ENCODE measurements at regions not wholly inside any gene's neighbourhood (a gene's known extent, or its start where the extent isn't known, plus 50 kb on each side); places are given as distances from the start of the nearest gene placed in this dataset.

DNA sequence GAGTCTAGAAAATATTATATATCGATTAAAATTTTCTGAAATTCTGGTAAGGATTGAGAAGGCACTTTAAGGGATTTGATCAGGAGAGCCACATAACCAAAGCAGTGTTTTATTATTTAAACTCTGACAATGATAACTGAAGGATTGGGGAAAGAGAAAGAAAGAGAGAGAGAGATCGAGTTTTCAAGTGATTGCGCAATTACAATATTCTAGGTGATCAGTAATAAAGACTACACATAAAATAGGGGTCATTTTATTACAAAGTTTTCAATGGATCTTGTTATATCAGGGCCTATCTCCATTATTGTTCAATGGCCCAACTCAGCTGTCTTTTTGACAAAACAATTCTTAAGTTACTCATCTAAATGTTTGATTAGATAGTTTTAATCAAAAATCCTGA lies 541.5 kb upstream of the ZWINT start:
- intact Hi-C loops (cut with DNase I; ENCODE audit: low total_unique reads): no loop called here
- no peak overlapping the region for H3K4me3 ChIP-seq

DNA sequence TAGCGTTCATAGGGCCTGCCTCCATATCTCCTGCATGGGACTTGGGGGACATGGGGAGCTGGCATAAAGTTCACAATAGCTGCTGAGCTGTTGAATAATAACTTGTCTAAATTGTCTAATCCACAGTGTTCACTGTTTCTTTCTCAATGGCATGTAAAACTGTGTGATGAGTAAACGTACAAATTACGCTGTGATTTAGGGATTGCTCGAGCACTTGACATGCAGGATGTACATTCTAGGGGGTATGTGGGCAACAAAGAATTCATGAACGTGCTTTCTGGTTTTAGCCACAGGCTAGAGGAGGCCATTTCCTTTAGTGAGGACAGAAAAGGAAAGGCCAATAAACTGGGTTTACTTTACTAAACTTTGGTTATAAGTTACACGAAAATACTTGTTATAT lies 534.2 kb upstream of the ZWINT start:
- Histone ChIP-seq H3K9me3 (no peaks in the 10 kb centered on the region), H3K36me3 (no peaks in the 10 kb centered on the region), H3K4me3 (no peak overlapping the region), H3K27me3 (no peaks in the 10 kb centered on the region), H3K27ac (no peak overlapping the region), H3K4me1 (no peaks in the 10 kb centered on the region)
- no peak for DNase-seq
- intact Hi-C loops (cut with DNase I; ENCODE audit: low total_unique reads): no loop called here
- TF ChIP-seq, protein P1, sequence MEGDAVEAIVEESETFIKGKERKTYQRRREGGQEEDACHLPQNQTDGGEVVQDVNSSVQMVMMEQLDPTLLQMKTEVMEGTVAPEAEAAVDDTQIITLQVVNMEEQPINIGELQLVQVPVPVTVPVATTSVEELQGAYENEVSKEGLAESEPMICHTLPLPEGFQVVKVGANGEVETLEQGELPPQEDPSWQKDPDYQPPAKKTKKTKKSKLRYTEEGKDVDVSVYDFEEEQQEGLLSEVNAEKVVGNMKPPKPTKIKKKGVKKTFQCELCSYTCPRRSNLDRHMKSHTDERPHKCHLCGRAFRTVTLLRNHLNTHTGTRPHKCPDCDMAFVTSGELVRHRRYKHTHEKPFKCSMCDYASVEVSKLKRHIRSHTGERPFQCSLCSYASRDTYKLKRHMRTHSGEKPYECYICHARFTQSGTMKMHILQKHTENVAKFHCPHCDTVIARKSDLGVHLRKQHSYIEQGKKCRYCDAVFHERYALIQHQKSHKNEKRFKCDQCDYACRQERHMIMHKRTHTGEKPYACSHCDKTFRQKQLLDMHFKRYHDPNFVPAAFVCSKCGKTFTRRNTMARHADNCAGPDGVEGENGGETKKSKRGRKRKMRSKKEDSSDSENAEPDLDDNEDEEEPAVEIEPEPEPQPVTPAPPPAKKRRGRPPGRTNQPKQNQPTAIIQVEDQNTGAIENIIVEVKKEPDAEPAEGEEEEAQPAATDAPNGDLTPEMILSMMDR (IDR thresholded peaks at IDR 0.05): no peak

More for the DNA sequence above, 541.5 kb upstream of the ZWINT start:
- TF ChIP-seq, protein P1 (IDR thresholded peaks at IDR 0.05): no peak
- H3K27ac ChIP-seq: no peak overlapping the region
- DNase-seq: no peak
- H3K36me3 ChIP-seq: no peaks in the 10 kb centered on the region
- no peaks in the 10 kb centered on the region for H3K27me3 ChIP-seq
- no peaks in the 10 kb centered on the region for H3K4me1 ChIP-seq
- H3K9me3 ChIP-seq: no peaks in the 10 kb centered on the region

DNA sequence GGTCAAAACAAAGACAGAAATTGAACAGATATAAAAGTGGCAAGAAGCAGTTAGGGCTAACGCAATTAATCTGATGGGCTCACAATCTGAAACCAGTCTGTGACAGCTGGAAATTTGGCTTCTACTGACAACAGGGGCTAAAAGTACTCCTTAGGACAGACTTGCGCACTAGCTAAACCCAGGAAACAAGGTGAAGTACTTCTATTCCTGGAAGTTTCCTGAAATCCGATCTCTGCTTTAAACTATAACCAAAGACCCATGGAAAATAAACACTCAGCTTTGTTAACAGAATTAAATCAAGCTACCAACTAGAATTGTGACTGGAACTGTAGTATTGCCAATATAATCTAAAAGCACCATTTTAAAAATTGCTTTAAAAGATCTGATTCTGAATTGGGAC lies 520.2 kb upstream of the ZWINT start:
- no peaks in the 10 kb centered on the region for H3K9me3 ChIP-seq
- TF ChIP-seq, protein P1 (IDR thresholded peaks at IDR 0.05): no peak
- no peak for DNase-seq
- intact Hi-C loops (cut with DNase I; ENCODE audit: low total_unique reads): no loop called here
- H3K27ac ChIP-seq: no peak overlapping the region
- H3K4me1 ChIP-seq: no peaks in the 10 kb centered on the region
- H3K36me3 ChIP-seq: no peaks in the 10 kb centered on the region
- H3K27me3 ChIP-seq: no peaks in the 10 kb centered on the region
- H3K4me3 ChIP-seq: no peak overlapping the region

DNA sequence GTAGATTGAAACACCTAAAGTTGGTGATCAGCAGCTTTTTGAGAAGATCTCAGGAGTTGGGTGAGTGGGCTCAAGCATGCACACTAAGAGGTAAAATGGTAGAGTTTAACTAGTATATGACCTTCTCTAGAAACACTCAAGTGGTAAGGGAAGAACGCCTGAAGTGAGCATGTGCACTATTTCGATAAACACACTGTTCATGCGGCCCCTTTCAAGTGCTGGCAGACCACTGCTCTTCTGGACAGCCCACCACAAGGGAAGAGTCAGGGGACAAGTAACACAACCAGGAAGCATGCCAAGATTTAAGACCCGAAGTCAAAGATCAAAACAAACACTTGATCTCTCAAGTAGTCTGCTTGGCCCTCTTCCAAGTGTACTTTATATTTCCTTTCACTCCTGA lies 519.5 kb upstream of the ZWINT start:
- Histone ChIP-seq H3K4me3 (no peak overlapping the region), H3K36me3 (no peaks in the 10 kb centered on the region), H3K27me3 (no peaks in the 10 kb centered on the region), H3K4me1 (no peaks in the 10 kb centered on the region), H3K9me3 (no peaks in the 10 kb centered on the region), H3K27ac (no peak overlapping the region)
- no peak for DNase-seq
- TF ChIP-seq, protein P1 (IDR thresholded peaks at IDR 0.05): no peak
- intact Hi-C loops (cut with DNase I; ENCODE audit: low total_unique reads): no loop called here

DNA sequence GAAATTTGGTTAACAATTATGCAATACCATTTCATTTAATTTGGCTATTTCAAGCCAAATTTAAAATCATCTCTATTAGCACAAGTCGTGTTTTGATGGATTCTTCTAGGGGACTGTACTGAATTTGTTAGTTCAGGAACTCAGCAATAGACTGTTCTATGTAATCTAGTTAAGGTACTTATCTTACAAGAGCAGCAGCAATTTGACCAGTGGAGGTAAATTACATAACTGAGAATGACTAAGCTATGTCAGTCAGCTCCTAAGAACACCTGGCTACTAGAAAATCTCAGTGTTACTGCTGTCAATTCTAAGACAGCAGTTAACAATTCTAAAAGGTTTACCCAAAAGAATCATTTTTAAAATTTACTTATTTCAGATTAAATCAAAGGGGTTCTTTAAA lies 513.9 kb upstream of the ZWINT start:
- Histone ChIP-seq H3K9me3 (no peaks in the 10 kb centered on the region), H3K36me3 (no peaks in the 10 kb centered on the region), H3K4me3 (no peak overlapping the region), H3K4me1 (no peaks in the 10 kb centered on the region), H3K27ac (no peak overlapping the region), H3K27me3 (no peaks in the 10 kb centered on the region)
- intact Hi-C loops (cut with DNase I; ENCODE audit: low total_unique reads): no loop called here
- DNase-seq: no peak
- TF ChIP-seq, protein P1 (IDR thresholded peaks at IDR 0.05): no peak

DNA sequence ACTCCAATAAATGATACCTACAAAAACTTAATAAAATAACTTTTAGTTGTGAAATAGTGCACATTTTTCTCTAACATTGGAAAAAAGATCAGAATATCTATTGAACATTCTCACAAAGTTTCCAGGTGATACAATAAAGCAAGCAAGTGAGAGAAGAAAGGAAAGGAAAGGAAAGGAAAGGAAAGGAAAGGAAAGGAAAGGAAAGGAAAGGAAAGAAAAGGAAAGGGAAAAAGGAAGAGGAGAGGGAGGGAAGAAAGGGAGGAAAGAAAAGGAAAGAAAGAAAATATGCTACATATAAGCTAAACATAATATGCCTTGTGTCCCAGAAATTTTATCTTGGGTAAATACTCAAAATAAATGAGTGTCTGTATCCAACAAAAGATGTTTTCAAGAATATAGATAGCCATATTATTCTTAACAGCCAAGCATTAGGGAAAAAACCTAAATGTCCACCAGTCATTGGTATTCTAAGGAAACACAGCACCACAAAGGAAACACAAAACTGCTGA lies 510.2 kb upstream of the ZWINT start:
- H3K27me3 ChIP-seq: no peaks in the 10 kb centered on the region
- H3K9me3 ChIP-seq: no peaks in the 10 kb centered on the region
- H3K4me1 ChIP-seq: no peaks in the 10 kb centered on the region
- H3K4me3 ChIP-seq: no peak overlapping the region
- TF ChIP-seq, protein P1 (IDR thresholded peaks at IDR 0.05): no peak
- no peaks in the 10 kb centered on the region for H3K36me3 ChIP-seq
- intact Hi-C loops (cut with DNase I; ENCODE audit: low total_unique reads): no loop called here
- H3K27ac ChIP-seq: no peak overlapping the region
- DNase-seq: no peak

Measured in tibial artery (tissue), 4 donors.